SJSA1 (cell line): ENCODE measurements at regions not wholly inside any gene's neighbourhood (a gene's known extent, or its start where the extent isn't known, plus 50 kb on each side); places are given as distances from the start of the nearest gene placed in this dataset.
"Not testable (repeated sequence)": the region's sequence is repeated elsewhere in the genome, so short reads cannot be mapped to it uniquely, and the experiment has no call there.

Experiments
- DNase-seq, 2 experiments: peaks; one replicate each; pipeline ENCODE4 v3.0.0-alpha.2; 2015 to 2020; ENCODE audit warnings: low spot score in 2 of 2, low read depth in 1 of 2
- H3K27ac ChIP-seq: fragments of 250-450 bp; sonication (Bioruptor Pico); 2 replicates; pipeline ENCODE4 v1.5.1; 2020; ENCODE audit warnings: mild to moderate bottlenecking, moderate library complexity
- H3K27me3 ChIP-seq: fragments of 250-450 bp; sonication (Bioruptor Pico); replicated peaks from 2 replicates; pipeline ENCODE4 v1.5.1; 2020; ENCODE audit warnings: mild to moderate bottlenecking, moderate library complexity
- H3K36me3 ChIP-seq: fragments of 250-450 bp; sonication (Bioruptor Pico); 2 replicates; pipeline ENCODE4 v1.5.1; 2020; ENCODE audit warnings: mild to moderate bottlenecking
- H3K4me1 ChIP-seq: fragments of 250-450 bp; sonication (Bioruptor Pico); replicated peaks from 2 replicates; pipeline ENCODE4 v1.6.1; 2021; ENCODE audit warnings: mild to moderate bottlenecking
- H3K4me3 ChIP-seq: fragments of 250-450 bp; sonication (Bioruptor Pico); 2 replicates; pipeline ENCODE4 v1.5.1; 2020; ENCODE audit warnings: mild to moderate bottlenecking
- H3K9me3 ChIP-seq: fragments of 250-450 bp; sonication (Bioruptor Pico); replicated peaks from 2 replicates; pipeline ENCODE4 v1.5.1; 2020; ENCODE audit warnings: mild to moderate bottlenecking

DNA sequence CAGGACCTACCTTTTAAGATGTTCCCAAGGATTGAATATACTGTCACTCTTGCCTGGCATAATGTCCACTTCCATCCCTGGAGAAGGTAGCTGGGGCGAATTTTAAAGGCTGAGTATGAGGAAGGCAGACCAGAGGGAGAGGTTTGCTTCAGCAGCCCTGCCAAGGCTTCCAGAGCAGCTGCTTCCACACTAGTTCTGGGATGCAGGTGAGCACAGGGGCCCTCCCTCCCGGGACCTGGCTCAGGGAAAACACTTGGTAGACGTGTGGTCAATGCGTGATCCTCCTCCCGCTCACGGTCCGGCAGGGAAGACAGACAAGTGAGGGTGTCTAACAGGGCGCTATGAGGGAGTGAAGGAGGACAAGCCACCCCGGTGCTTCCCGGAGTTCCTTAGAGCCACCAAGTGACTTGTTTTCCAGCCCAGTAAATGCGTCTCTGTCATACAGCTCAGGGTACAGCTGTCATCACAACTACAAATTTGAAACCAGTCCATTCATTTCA is 327.6 kb downstream of the ARRDC4 start:
- DNase-seq: peak in 1 of 2 experiments; percentile 30
- H3K4me1 ChIP-seq: no peaks in the 10 kb centered on the region
- H3K36me3 ChIP-seq: no peaks in the 10 kb centered on the region
- H3K4me3 ChIP-seq: no peak overlapping the region
- peaks cover 11% of the 10 kb centered on the region for H3K27me3 ChIP-seq
- no peaks in the 10 kb centered on the region for H3K9me3 ChIP-seq
- H3K27ac ChIP-seq: no peak overlapping the region

DNA sequence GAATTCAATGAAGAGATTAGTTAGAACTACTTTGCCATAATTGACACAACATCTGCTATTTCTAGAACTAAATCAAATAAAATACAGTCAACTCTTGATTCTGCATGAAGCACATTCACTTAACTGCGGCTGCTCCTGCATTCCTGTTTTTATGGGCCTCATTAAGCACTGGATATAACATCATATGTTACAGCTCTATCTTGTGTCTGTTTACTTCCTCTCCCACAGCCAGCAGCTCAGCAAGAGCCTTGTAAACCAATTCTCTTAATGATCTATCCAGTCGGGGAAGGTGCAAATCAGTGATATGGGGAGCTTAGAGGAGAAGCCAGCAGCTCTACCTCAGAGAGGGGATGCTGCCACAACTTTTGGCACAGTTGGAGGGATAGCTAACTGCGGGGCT is 329.2 kb downstream of the ARRDC4 start:
- no peaks in the 10 kb centered on the region for H3K9me3 ChIP-seq
- no peak overlapping the region for H3K4me3 ChIP-seq
- no peak for DNase-seq
- H3K27ac ChIP-seq: no peak overlapping the region
- no peaks in the 10 kb centered on the region for H3K4me1 ChIP-seq
- H3K36me3 ChIP-seq: no peaks in the 10 kb centered on the region
- peaks cover 12% of the 10 kb centered on the region for H3K27me3 ChIP-seq

DNA sequence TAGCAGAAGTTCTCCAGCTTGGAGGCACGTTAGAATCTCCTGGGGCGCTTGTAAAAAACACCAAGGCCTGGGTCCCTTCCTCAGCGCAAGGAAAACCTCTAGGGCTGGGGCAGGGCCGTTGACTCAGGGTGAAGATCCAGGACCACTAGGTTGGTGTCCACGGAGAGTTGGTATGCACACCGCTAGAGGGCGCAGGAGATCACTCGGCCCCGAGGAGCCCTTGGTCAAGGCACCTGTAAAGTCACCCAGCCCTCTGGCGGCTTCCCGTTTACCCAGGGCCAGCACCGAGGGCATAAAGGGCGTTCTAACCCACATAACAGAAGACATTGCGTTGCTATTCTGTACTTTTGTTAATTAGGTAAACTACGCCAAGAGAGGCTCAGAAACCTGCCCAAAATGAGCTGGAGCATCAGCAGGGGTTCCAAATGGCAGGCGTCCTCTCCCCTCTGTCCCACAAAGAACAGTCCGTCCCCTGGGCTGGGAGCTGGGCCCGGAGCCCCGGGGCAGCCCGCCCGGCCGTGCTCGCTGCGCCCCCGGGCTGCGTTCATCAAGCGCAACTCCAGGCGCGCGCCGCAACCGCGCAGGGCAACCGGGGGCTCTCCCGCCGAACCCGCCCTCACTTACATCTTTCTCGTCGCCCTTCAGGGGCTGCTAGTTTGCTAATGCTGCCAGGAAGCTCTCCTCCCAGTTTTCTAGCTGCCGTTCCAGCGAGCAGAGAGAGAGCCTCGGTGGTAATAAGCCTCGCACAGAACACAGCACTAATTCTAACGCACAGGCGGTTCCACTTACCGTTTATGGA is 332.1 kb downstream of the ARRDC4 start:
- H3K27ac ChIP-seq: no peak overlapping the region
- H3K27me3 ChIP-seq: peaks cover 16% of the 10 kb centered on the region
- no peaks in the 10 kb centered on the region for H3K4me1 ChIP-seq
- DNase-seq: peak; percentile 6 to 63
- H3K36me3 ChIP-seq: no peaks in the 10 kb centered on the region
- no peak overlapping the region for H3K4me3 ChIP-seq
- H3K9me3 ChIP-seq: no peaks in the 10 kb centered on the region

DNA sequence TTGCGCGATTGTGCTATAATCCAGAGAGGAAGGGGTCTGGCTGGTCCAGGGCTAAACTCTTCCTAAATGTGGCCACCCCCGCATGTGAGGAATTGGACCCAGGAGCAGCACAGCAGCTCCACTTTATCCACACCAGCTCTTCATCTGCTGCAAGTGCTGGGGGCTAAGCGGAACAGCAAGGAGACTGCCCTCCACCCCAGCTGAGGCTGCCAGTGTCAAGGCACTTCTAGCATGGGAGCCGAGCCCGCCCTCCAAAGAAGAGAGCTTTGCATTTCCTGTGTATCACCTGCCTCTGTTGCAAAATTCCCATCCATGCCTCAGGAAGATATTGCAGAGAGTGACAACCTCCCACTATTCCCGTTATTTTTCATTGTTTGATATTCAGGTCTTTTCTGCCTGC is 333.6 kb downstream of the ARRDC4 start:
- no peak for DNase-seq
- Histone ChIP-seq H3K9me3 (no peaks in the 10 kb centered on the region), H3K4me1 (no peaks in the 10 kb centered on the region), H3K4me3 (no peak overlapping the region), H3K36me3 (no peaks in the 10 kb centered on the region), H3K27me3 (peaks cover 13% of the 10 kb centered on the region), H3K27ac (no peak overlapping the region)

DNA sequence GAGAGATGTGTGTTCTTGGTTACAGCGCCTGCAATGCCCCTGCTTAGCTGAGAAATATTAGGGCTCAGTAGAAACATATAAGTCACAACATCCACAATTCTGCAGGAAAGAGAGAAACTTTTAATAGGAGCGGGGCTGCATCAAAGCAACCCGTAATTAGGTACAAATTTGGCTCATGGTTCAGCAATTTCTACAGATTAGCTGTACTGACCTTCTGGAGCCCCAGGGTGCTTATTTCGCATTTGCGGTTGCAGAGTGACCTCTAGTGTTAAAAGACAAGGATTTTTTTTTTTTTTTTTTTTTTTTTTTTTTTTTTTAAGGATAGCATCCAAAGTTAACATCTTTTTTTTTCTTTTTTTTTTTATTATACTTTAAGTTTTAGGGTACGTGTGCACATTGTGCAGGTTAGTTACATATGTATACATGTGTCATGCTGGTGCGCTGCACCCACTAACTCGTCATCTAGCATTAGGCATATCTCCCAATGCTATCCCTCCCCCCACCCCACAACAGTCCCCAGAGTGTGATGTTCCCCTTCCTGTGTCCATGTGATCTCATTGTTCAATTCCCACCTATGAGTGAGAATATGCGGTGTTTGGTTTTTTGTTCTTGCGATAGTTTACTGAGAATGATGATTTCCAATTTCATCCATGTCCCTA is 334.7 kb downstream of the ARRDC4 start:
- H3K36me3 ChIP-seq, H3K27ac ChIP-seq, H3K9me3 ChIP-seq, H3K4me3 ChIP-seq, H3K4me1 ChIP-seq, DNase-seq: not testable (repeated sequence)
- H3K27me3 ChIP-seq: peaks cover 13% of the 10 kb centered on the region

DNA sequence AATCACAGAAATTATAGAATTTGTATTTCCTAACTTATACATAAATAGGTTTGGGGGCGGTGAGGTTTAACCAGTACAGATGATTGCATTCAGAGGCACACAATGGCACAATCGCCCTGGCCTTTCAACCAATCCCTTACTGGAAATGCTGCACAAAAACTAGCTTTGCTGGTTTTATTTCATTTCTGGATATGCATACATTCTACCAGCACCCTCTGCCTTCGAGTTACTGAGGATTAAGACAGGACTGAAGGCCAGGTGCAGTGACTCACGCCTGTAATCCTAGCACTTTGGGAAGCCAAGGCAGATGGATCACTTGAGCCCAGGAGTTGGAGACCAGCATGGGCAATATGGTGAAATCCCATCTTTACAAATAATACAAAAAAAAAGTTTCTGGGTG is 336.1 kb downstream of the ARRDC4 start:
- peaks cover 13% of the 10 kb centered on the region for H3K27me3 ChIP-seq
- no peaks in the 10 kb centered on the region for H3K9me3 ChIP-seq

DNA sequence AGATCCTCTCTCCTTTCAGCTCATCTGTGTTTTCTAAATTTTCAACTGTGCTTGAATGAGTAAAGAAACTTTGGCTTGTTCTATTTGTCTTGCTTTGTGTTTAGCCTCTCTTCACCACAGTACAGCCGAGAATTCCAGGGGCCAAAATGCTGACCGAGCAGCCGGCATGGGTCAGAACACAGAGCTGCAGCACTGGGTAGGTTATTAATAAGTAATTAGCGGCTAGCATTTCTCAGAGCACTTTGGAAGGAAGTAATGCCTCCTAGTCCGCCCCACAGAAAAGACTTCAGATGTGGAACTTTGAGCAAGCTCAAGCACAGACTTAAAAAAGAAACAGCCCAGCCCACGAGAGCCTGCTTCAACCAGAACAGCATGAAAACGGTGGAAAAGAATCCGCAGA is 343.9 kb downstream of the ARRDC4 start:
- Histone ChIP-seq H3K27ac (no peak overlapping the region), H3K4me3 (no peak overlapping the region), H3K36me3 (no peaks in the 10 kb centered on the region), H3K4me1 (no peaks in the 10 kb centered on the region), H3K27me3 (no peaks in the 10 kb centered on the region), H3K9me3 (no peaks in the 10 kb centered on the region)
- no peak for DNase-seq

More for the DNA sequence above, 336.1 kb downstream of the ARRDC4 start:
- H3K4me1 ChIP-seq: no peaks in the 10 kb centered on the region
- no peak overlapping the region for H3K27ac ChIP-seq
- no peaks in the 10 kb centered on the region for H3K36me3 ChIP-seq
- DNase-seq: no peak
- no peak overlapping the region for H3K4me3 ChIP-seq

DNA sequence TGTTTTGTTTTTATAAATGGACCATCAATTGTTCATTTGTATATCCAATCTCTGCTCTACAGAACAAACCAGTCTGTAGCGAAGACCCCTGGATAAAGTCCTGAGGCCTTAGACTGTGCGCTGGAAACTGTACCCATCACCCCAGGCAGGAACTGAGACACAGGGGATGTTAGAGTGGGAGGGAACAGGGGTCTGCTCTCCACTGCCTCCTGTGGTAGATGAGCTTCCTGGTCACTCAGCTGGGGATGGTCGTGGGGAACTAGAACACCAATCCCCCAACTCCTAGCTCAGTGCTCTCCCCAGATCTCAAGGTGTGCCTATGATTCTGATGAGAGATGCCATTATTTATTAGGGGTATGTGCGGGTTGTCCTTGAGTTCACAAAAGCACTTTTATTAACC is 340.2 kb upstream of the IGF1R start:
- no peak overlapping the region for H3K4me3 ChIP-seq
- no peaks in the 10 kb centered on the region for H3K9me3 ChIP-seq
- H3K36me3 ChIP-seq: no peaks in the 10 kb centered on the region
- no peaks in the 10 kb centered on the region for H3K4me1 ChIP-seq
- H3K27ac ChIP-seq: no peak overlapping the region
- no peak for DNase-seq
- H3K27me3 ChIP-seq: peaks cover 2% of the 10 kb centered on the region; the same call in 1 of the 2 replicates

DNA sequence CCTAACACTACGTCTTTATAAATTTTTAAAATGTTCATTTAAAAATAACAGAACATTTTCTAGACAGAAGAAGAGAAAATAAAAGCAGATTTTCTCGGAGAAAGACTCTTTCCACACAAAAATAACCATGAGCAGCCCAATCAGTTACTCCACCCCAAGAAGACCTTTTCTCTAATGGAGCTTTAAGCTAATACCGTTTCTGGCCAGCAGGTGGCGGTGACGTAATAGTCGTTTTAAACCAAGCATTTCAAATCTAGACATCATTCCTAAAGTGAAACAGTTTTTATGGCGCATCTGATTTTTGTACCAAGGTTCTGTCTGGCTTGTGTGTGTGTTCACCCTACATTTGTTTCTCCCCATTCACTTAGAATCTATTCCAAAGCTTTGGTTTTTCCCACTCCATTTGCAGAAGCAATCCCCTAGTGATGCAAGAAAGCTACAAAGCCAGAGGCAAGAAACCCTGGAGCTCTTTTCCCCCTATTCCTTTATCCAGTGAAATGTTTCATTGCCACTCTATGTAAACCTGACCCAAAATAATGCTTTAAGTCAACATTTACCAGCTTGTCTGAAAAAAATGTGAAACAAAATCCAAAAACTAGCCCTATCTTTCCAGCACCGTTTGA is 336.7 kb upstream of the IGF1R start:
- H3K27ac ChIP-seq: no peak overlapping the region
- DNase-seq: peak; percentile 72 to 73
- peaks cover 2% of the 10 kb centered on the region; the same call in 1 of the 2 replicates for H3K27me3 ChIP-seq
- H3K4me3 ChIP-seq: no peak overlapping the region
- no peaks in the 10 kb centered on the region for H3K36me3 ChIP-seq
- no peaks in the 10 kb centered on the region for H3K9me3 ChIP-seq
- no peaks in the 10 kb centered on the region for H3K4me1 ChIP-seq

DNA sequence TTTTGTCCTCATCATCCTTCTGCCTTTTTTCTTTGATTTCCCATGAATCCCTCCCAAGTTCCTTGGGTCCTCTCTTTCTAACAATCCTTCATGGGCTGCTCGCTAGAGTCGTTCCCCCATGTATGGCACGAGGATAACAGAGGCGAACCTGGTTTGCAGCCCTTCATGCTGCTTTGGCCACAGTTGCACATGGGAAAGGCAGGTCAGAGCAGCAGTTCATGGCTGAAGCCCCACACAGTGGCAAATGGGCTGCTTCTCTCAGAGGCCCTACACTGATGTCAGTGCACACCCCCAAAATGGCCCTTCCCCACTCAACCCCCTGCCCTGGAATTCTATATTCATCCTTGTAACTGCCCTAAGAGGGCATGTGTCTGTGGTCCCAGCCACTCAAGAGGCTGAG is 335.4 kb upstream of the IGF1R start:
- no peak overlapping the region for H3K27ac ChIP-seq
- no peaks in the 10 kb centered on the region for H3K9me3 ChIP-seq
- no peaks in the 10 kb centered on the region for H3K4me1 ChIP-seq
- no peak for DNase-seq
- H3K36me3 ChIP-seq: no peaks in the 10 kb centered on the region
- H3K4me3 ChIP-seq: no peak overlapping the region
- H3K27me3 ChIP-seq: peaks cover 2% of the 10 kb centered on the region; the same call in 1 of the 2 replicates

DNA sequence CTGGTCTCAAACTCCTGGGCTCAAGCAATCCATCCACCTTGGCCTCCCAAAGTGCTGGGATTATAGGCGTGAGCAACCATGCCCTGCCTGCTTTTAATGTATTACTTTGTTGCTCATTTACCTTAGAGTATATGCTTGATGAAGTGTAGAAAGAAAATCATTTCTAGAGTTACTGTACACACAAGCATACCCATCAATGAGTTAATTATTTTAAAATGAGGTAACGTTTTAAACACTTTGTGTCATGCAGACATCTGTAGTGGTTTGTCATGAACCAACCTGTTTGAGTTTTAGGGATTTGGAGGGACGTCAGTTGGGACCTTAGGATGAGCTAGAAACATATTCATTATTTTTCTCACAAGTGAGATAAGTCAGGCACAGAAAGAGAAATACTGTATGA is 332.4 kb upstream of the IGF1R start:
- DNase-seq: no peak
- Histone ChIP-seq H3K4me3 (no peak overlapping the region), H3K27me3 (peaks cover 2% of the 10 kb centered on the region; the same call in 1 of the 2 replicates), H3K27ac (no peak overlapping the region), H3K9me3 (no peaks in the 10 kb centered on the region), H3K36me3 (no peaks in the 10 kb centered on the region), H3K4me1 (no peaks in the 10 kb centered on the region)

DNA sequence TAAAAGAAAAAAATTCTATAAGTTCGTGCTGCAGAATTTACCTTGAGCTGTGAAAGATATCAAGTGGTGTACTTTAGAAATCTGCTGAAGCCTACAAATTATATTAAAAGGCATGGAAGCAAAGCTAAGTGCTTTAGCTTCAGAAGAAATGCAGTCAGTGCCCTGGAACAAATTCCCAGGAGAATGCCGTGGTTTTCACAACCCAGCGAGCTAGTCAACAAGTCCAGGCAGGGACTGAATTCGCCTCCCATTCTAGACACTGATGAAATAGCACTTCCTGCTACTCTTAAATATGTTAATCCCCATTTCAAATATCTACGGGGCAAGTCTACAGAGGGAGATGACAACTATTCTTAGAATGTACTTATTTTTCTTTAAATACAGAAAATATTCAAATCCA is 326.4 kb upstream of the IGF1R start:
- no peak overlapping the region for H3K27ac ChIP-seq
- H3K27me3 ChIP-seq: no peaks in the 10 kb centered on the region
- no peak for DNase-seq

DNA sequence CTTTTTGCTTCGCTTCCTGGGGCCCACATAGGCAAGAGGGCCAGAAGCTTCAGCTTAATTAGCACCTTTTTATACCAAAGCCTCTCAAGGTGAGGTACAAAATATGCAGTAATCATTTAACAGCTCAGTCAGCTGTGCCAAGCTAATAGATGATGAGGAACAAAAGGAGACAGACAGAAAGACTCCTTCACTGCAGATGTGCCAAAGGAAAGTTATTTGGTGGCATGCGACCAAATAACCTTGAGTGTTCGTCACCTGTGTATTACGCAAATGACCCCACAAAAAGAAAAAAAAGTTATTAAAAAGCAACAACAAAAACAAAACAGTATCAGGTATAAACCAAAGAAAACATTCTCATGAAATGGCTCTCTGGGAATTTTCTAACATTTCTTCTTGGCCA is 325.8 kb upstream of the IGF1R start:
- H3K4me1 ChIP-seq: no peaks in the 10 kb centered on the region
- H3K27me3 ChIP-seq: no peaks in the 10 kb centered on the region
- no peaks in the 10 kb centered on the region for H3K36me3 ChIP-seq
- no peak overlapping the region for H3K4me3 ChIP-seq
- no peak for DNase-seq
- H3K27ac ChIP-seq: no peak overlapping the region
- no peaks in the 10 kb centered on the region for H3K9me3 ChIP-seq

More for the DNA sequence above, 326.4 kb upstream of the IGF1R start:
- Histone ChIP-seq H3K9me3 (no peaks in the 10 kb centered on the region), H3K4me3 (no peak overlapping the region), H3K4me1 (no peaks in the 10 kb centered on the region), H3K36me3 (no peaks in the 10 kb centered on the region)
